Ovary (tissue), 7 donors: ENCODE measurements at regions not wholly inside any gene's neighbourhood (a gene's known extent, or its start where the extent isn't known, plus 50 kb on each side); places are given as distances from the start of the nearest gene placed in this dataset.
"Not testable (repeated sequence)": the region's sequence is repeated elsewhere in the genome, so short reads cannot be mapped to it uniquely, and the experiment has no call there.

Experiments
- DNase-seq, 5 donors: peaks; one replicate each; pipeline ENCODE4 v3.0.0-alpha.2; 2019 to 2020
- H3K27ac ChIP-seq, 2 donors: fragments of 200-600 bp; one replicate each; pipeline versions ENCODE4 v1.5.1 to v1.8.0; 2019 to 2022
- H3K27me3 ChIP-seq: fragments of 200-600 bp; one replicate; pipeline ENCODE4 v1.8.0; 2022
- H3K36me3 ChIP-seq: fragments of 200-600 bp; sonication (generic); one replicate; pipeline ENCODE4 v1.5.1; 2019
- H3K4me1 ChIP-seq: one replicate; pipeline ENCODE4 v1.8.1; 2013; ENCODE audit warnings: mild to moderate bottlenecking, moderate library complexity; ENCODE audit not compliant: insufficient read depth
- H3K4me3 ChIP-seq: fragments of 200-600 bp; sonication (generic); one replicate; pipeline ENCODE4 v1.5.1; 2017
- H3K9me3 ChIP-seq, 2 donors: fragments of 200-600 bp in 1 of 2; sonication (generic) in 1 of 2; one replicate each; pipeline versions ENCODE4 v1.5.1 to v1.8.1; 2013 to 2019; ENCODE audit warnings: mild to moderate bottlenecking in 1 of 2, moderate library complexity in 1 of 2
- EP300 ChIP-seq: sonication (generic); formaldehyde crosslinking; IDR thresholded peaks from one replicate; pipeline ENCODE4 v1.6.1; 2017; ENCODE audit warnings: antibody characterized with exemption
- POLR2A ChIP-seq: fragments of 450-650 bp; IDR thresholded peaks from one replicate; pipeline ENCODE4 v1.6.1; 2017; ENCODE audit warnings: antibody characterized with exemption, mild to moderate bottlenecking, moderate library complexity
- WGBS, 3 donors: extraction: QIAGEN DNeasy Blood & Tissue Kit in 1 of 3; methylation state at CpG; one replicate each; pipeline versions ENCODE4 v1.1.5 to v1.1.7; 2013 to 2017; 5-methylcytosine and 5-hydroxymethylcytosine counted together
- intact Hi-C, 4 donors: fragments of 100-400 bp; cut with DNase I; formaldehyde crosslinking; loops; one replicate each; pipeline versions ENCODE4 v1.11.0 to v1.15.1; 2022 to 2023
- TF ChIP-seq, protein P1 (sequence below), 3 donors: fragments of 450-650 bp in 2 of 3; fragments of 200-600 bp in 1 of 3; IDR thresholded peaks; one replicate each; pipeline versions ENCODE4 v1.5.1 to v1.8.0; 2016 to 2022; ENCODE audit warnings: antibody characterized with exemption in 3 of 3, mild to moderate bottlenecking in 1 of 3
- donor health status: DM: no; HTN: no; CAD: no; lungs with moderate emphysema.
- donor health status: DM: no; HTN: no; CAD: no.
- donor health status: Bipolar disorder and iron deficiency.
- donor health status: DM: no; HTN: no; CAD: no.
- donor health status: DM: yes; HTN: yes; CAD: no.

DNA sequence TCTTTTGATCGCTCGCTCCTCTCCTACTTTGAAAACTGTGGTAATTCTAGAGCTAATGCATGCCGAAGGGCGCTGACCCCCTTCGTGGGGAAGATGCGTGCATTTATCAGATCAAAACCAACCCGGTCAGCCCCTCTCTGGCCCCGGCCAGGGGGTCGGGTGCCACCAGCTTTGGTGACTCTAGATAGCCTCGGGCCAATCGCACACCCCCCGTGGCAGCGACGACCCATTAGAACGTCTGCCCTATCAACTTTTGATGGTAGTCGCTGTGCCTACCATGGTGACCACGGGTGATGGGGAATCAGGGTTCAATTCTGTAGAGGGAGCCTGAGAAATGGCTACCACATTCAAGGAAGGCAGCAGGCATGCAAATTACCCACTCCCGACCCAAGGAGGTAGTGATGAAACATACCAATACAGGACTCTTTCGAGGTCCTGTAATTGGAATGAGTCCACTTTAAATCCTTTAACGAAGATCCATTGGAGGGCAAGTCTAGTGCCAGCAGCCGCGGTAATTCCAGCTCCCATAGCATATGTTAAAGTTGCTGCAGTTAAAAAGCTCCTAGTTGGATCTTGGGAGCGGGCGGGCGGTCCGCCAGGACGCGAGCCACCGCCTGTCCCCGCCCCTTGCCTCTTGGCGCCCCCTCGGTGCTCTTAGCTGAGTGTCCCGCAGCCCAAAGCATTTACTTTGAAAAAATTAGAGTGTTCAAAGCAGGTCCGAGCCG lies 3898.2 kb upstream of the OR11H1 start:
- Histone ChIP-seq H3K36me3 (no peaks in the 10 kb centered on the region), H3K9me3 (no peaks in the 10 kb centered on the region)
- DNase-seq, result no peak

GRCh38 chr22:11630386-11631084 lies 3897.5 kb upstream of the OR11H1 start:
- DNase-seq, result not testable (repeated sequence)

More for the DNA sequence above, 3898.2 kb upstream of the OR11H1 start:
- TF ChIP-seq POLR2A (no peak), EP300 (no peak)
- TF ChIP-seq, protein P1, sequence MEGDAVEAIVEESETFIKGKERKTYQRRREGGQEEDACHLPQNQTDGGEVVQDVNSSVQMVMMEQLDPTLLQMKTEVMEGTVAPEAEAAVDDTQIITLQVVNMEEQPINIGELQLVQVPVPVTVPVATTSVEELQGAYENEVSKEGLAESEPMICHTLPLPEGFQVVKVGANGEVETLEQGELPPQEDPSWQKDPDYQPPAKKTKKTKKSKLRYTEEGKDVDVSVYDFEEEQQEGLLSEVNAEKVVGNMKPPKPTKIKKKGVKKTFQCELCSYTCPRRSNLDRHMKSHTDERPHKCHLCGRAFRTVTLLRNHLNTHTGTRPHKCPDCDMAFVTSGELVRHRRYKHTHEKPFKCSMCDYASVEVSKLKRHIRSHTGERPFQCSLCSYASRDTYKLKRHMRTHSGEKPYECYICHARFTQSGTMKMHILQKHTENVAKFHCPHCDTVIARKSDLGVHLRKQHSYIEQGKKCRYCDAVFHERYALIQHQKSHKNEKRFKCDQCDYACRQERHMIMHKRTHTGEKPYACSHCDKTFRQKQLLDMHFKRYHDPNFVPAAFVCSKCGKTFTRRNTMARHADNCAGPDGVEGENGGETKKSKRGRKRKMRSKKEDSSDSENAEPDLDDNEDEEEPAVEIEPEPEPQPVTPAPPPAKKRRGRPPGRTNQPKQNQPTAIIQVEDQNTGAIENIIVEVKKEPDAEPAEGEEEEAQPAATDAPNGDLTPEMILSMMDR (IDR thresholded peaks at IDR 0.05), result no peak
- Histone ChIP-seq H3K27ac (no peak overlapping the region), H3K4me1 (no peaks in the 10 kb centered on the region), H3K4me3 (no peak overlapping the region), H3K27me3 (no peaks in the 10 kb centered on the region)
- intact Hi-C loops, result no loop called here
- 85 to 90% (median 88%) methylated on average over 35 of the region's 35 CpGs for whole genome bisulfite sequencing, 3 donors

More at GRCh38 chr22:11630386-11631084, 3897.5 kb upstream of the OR11H1 start:
- H3K4me1 ChIP-seq, H3K9me3 ChIP-seq, intact Hi-C loops, H3K27ac ChIP-seq, H3K27me3 ChIP-seq, H3K4me3 ChIP-seq, H3K36me3 ChIP-seq: not testable (repeated sequence)
- 90 to 93% (median 91%) methylated on average over 34 of the region's 34 CpGs for WGBS, 3 donors
